Activated CD8-positive, alpha-beta T cell treated with anti-CD3 and anti-CD28 coated beads for 36 hours (primary cell): ENCODE measurements at regions not wholly inside any gene's neighbourhood (a gene's known extent, or its start where the extent isn't known, plus 50 kb on each side); places are given as distances from the start of the nearest gene placed in this dataset.
"Not testable (repeated sequence)": the region's sequence is repeated elsewhere in the genome, so short reads cannot be mapped to it uniquely, and the experiment has no call there.

ENCODE experiments used
- ATAC-seq: fragments of 200-7000 bp; cut with Tn5 transposase; one replicate; pipeline ENCODE4 v1.10.0; 2021; ENCODE audit warnings: mild to moderate bottlenecking, moderate library complexity
- CTCF ChIA-PET: fragments of 350-600 bp; sonication (Branson Sonifier 250); formaldehyde crosslinking; loops from one replicate; lab custom pipeline; 2021; ENCODE audit warnings: antibody characterized with exemption; lab: Charles Lee
- POLR2A ChIA-PET: fragments of 350-600 bp; sonication (Branson Sonifier 250); formaldehyde crosslinking; loops from one replicate; lab custom pipeline; 2021; ENCODE audit warnings: antibody characterized with exemption; lab: Charles Lee
- DNase-seq: peaks from one replicate; pipeline ENCODE4 v3.0.0-alpha.2; 2020
- H3K27ac Mint-ChIP-seq: one replicate; pipeline ENCODE4 v1.8.0; 2021; ENCODE audit warnings: mild to moderate bottlenecking, mixed read lengths
- H3K27me3 Mint-ChIP-seq: one replicate; pipeline ENCODE4 v1.8.0; 2021; ENCODE audit warnings: mixed read lengths
- H3K36me3 Mint-ChIP-seq: one replicate; pipeline ENCODE4 v1.8.0; 2021; ENCODE audit warnings: low read depth, mixed read lengths
- H3K4me1 Mint-ChIP-seq: one replicate; pipeline ENCODE4 v1.8.0; 2021; ENCODE audit warnings: low read depth, mixed read lengths
- H3K4me3 Mint-ChIP-seq: one replicate; pipeline ENCODE4 v1.8.0; 2021; ENCODE audit warnings: mild to moderate bottlenecking, moderate library complexity, mixed read lengths
- H3K9me3 Mint-ChIP-seq: one replicate; pipeline ENCODE4 v1.8.0; 2021; ENCODE audit warnings: mixed read lengths
- intact Hi-C: fragments of 100-400 bp; cut with micrococcal nuclease; formaldehyde crosslinking; loops from one replicate; pipeline ENCODE4 v1.10.0; 2022
- TF ChIP-seq, protein P1 (sequence below): fragments of 200-600 bp; IDR thresholded peaks from one replicate; pipeline ENCODE4 v1.8.0; 2022; ENCODE audit warnings: antibody characterized with exemption, mild to moderate bottlenecking

DNA sequence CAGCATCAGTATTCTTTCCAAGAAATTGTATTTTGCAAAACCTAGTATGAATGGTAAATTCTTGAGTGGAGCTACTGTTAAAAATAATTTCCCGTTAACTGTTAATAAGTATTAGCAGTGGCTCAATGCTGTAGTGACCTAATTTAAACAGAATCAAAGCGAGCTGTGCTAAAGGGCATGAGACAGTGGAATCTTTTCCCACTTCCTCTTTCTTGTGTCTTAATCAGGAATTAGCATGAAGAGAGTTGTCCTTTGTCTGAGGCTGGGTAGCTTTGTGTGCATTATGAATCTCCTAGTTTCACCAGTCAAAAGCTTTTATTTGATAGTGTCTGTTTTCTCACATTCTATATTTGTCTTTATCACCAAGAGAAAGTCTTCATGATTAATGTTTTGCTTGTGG lies 298.8 kb upstream of the GCFC2 start:
- Mint-ChIP-seq H3K27me3 (no peaks in the 10 kb centered on the region), H3K27ac (no peak overlapping the region), H3K36me3 (no peaks in the 10 kb centered on the region), H3K4me1 (no peaks in the 10 kb centered on the region), H3K9me3 (peaks cover 4% of the 10 kb centered on the region), H3K4me3 (no peak overlapping the region)
- ChIA-PET POLR2A (no interaction called here), CTCF (no interaction called here)
- TF ChIP-seq, protein P1, sequence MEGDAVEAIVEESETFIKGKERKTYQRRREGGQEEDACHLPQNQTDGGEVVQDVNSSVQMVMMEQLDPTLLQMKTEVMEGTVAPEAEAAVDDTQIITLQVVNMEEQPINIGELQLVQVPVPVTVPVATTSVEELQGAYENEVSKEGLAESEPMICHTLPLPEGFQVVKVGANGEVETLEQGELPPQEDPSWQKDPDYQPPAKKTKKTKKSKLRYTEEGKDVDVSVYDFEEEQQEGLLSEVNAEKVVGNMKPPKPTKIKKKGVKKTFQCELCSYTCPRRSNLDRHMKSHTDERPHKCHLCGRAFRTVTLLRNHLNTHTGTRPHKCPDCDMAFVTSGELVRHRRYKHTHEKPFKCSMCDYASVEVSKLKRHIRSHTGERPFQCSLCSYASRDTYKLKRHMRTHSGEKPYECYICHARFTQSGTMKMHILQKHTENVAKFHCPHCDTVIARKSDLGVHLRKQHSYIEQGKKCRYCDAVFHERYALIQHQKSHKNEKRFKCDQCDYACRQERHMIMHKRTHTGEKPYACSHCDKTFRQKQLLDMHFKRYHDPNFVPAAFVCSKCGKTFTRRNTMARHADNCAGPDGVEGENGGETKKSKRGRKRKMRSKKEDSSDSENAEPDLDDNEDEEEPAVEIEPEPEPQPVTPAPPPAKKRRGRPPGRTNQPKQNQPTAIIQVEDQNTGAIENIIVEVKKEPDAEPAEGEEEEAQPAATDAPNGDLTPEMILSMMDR = no peak
- ATAC-seq (no peak), DNase-seq (no peak)
- intact Hi-C loops = no loop called here

DNA sequence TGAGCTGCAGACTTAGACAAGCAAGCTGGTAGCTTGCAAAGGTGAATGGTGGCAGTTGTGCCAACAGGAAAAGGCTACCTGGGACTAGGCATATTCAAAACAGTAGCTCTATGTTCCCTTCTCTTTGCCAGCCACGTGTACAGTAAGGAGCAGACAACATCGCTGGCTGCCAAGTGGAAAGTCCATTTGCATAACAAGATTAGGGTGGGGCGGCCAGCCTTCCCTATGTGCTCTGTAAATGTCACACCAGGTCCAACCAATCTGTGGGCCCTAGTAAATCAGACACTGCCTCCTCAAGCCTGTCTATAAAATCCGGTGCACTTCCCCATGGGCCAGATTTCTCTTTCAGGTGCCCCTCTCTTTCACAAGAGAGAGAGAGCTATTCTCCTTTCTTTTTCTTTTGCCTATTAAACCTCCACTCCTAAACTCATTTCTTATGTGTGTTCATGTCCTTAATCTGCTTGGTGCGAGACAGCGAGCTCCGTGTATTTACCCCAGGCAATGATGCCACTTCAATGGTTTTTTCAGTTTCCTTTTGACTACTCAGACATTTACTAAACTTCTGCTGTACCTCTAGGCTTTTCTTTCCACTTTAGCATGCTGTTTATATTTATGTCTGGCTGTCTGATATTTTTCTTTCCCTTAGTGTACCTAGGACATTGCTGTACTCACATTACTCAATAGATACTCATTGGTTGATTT lies 297.4 kb upstream of the GCFC2 start:
- Mint-ChIP-seq H3K4me1 (no peaks in the 10 kb centered on the region), H3K9me3 (peaks cover 6% of the 10 kb centered on the region), H3K27ac (no peak overlapping the region), H3K36me3 (no peaks in the 10 kb centered on the region), H3K4me3 (no peak overlapping the region), H3K27me3 (no peaks in the 10 kb centered on the region)
- no peak for DNase-seq
- ChIA-PET POLR2A (no interaction called here), CTCF (no interaction called here)
- ATAC-seq = no peak
- intact Hi-C loops = no loop called here
- TF ChIP-seq, protein P1 = no peak

DNA sequence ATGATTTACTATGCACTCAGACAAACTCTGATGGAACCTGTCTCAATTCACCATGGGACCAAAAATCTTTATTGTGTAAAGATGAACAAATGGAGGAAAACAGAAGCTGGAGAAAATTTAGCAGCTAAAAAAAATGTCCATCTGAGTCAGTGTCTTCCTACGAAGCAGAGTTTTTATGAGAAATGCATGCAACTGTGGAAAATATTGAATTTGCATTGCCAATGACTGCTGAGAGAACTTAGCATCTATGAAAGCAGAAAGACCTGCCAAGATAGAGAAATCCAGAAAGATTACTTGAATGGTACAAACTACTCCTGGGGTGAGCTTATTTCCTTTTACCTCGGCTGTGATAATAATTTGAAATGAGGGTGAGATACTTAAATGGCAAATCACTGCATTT lies 289.7 kb upstream of the GCFC2 start:
- H3K9me3 Mint-ChIP-seq = peaks cover 17% of the 10 kb centered on the region
- TF ChIP-seq, protein P1 = no peak
- ATAC-seq (no peak), DNase-seq (no peak)
- ChIA-PET CTCF (no interaction called here), POLR2A (no interaction called here)
- no peaks in the 10 kb centered on the region for H3K27me3 Mint-ChIP-seq
- H3K4me1 Mint-ChIP-seq = no peaks in the 10 kb centered on the region
- H3K4me3 Mint-ChIP-seq = no peak overlapping the region
- no peak overlapping the region for H3K27ac Mint-ChIP-seq
- intact Hi-C loops = loop anchor here (2.0 kb wide), 1 partner anchor 28 kb away; no protein-coding TSS in a partner anchor
- H3K36me3 Mint-ChIP-seq = no peaks in the 10 kb centered on the region

DNA sequence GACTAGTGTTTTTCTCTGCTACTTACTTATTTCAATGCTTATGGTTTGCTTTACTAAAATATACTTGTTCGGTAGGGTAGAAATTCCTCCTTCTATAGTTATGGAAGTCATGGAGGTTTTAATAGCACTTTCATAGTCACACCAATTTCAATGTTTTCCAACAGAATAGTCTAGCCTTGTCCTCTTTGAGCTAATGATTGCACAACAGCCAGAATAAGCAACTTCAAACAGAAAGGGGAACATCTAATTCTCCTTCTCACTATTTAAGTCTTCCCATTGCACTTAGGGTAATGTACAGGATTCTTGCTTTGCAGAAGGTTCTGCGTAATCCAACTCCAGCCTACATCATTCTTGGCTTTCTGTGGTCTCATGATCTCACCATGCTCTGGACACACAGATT lies 287.7 kb upstream of the GCFC2 start:
- Mint-ChIP-seq H3K27me3 (no peaks in the 10 kb centered on the region), H3K27ac (no peak overlapping the region), H3K4me1 (no peaks in the 10 kb centered on the region), H3K36me3 (no peaks in the 10 kb centered on the region), H3K9me3 (peaks cover 22% of the 10 kb centered on the region), H3K4me3 (no peak overlapping the region)
- ATAC-seq = no peak
- intact Hi-C loops = no loop called here
- TF ChIP-seq, protein P1 = no peak
- ChIA-PET POLR2A (no interaction called here), CTCF (no interaction called here)
- DNase-seq = no peak

DNA sequence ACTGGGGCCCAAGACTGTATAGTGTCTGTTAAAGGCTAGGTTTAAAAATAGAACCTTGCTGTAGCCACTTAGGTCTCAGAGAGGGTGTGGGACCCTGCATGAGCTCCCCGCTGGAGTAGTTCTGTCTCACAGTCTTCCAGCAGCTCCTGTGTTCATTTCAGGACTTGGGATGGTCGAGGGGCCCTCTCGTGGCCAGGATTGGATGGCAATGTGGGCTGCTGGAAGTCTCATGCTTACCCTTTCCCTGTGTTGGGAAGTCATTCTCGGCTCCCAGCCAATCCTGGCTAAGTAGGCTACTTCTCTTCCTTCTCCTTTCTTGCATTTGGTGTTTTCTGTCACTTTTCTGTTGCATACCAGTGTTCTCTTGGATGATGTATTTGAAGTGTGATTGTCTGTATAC lies 284.0 kb upstream of the GCFC2 start:
- ATAC-seq (no peak), DNase-seq (no peak)
- Mint-ChIP-seq H3K36me3 (no peaks in the 10 kb centered on the region), H3K27ac (no peak overlapping the region), H3K4me3 (no peak overlapping the region), H3K9me3 (peaks cover 30% of the 10 kb centered on the region), H3K27me3 (no peaks in the 10 kb centered on the region), H3K4me1 (no peaks in the 10 kb centered on the region)
- ChIA-PET POLR2A (no interaction called here), CTCF (no interaction called here)
- TF ChIP-seq, protein P1 = no peak
- intact Hi-C loops = no loop called here

- CTCF ChIA-PET, DNase-seq, intact Hi-C loops, ATAC-seq, H3K4me3 Mint-ChIP-seq, POLR2A ChIA-PET, H3K4me1 Mint-ChIP-seq, H3K27me3 Mint-ChIP-seq, H3K36me3 Mint-ChIP-seq, H3K27ac Mint-ChIP-seq: not testable (repeated sequence)
- H3K9me3 Mint-ChIP-seq = peaks cover 16% of the 10 kb centered on the region
These were observed 277.9 kb upstream of the GCFC2 start for GRCh38 chr2:75988622-75989021.
